GM19240 (cell line): ENCODE measurements at regions not wholly inside any gene's neighbourhood (a gene's known extent, or its start where the extent isn't known, plus 50 kb on each side); places are given as distances from the start of the nearest gene placed in this dataset.

ENCODE experiments used
- DNase-seq: peaks from one replicate; pipeline ENCODE4 v3.0.0; 2011; ENCODE audit warnings: low spot score; ENCODE audit not compliant: insufficient read length

DNA sequence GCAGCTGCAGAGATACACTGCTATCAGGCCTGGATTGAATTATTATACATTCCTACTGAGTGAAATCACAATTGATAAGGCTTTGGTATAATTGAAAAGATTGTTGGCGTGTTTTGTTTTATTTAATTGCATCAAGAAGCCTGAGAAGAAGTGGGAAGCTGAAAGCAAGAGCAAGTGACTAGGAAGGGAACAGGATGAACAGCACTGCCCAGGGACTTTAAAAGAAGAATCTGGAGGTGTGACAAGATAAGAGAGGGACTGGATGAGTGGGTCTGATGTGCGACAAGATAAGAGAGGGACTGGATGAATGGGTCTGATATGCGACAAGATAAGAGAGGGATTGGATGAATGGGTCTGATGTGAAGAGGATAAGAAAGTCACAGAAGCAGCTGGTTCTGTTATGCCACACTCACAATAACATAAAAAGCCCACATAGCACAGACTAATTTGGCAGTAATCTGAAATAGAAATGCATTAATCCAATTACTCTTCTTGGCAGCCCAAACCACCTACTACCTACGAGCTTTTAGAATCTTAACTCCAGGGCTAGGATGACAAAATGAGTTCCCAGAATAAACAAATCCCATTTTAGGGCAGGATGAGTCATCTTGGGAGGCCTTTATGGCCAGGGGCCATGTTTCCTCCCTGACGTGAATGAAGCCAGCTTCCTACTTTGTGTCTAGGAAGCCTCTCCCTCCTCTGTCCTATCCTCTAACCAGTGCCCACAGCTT, 129.7 kb downstream of the DUSP10 start:
- DNase-seq = no peak

DNA sequence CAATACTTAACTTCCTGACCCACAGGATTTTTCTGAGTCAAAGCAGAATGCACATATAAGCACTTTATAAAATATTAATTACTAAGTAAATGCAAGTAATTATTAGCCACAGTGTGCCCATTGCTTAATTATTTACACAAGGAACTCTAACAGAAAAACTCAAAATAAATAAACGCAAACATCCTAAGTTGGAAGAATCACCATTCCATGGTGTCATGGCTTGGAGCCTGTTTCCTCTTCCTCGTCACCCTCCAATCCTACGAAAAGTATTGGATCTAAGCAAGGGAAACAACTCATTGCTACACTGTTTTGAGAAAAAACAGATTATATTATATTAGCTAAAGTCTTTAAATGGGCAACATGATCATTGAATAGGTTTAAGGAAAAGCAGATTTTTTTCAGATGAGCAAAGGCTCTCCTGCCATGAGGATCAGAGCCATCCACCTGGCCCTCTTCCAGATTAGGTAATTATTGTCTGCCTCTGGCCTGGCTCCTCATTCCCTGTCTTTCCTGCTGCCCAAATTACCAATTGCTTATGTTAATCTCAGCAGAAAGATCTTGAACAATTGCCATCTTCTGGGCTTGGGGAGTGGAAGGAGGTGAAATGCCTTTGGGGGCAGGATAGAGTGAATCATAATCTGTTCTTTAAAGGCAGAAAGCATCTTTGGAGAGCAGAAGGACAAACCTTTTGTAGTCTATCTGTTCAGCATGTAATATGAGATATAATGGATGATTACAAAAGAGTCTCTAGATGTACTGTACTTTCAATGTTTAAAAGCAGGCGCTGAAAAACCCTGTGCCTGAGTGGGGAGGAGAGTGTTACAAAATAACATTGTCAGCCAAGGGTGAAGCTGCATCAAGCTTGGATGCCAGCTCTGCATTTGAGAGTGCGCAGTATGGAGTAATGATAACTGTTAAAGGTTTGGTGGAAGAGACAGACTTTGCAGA, 121.2 kb downstream of the DUSP10 start:
- no peak for DNase-seq

DNA sequence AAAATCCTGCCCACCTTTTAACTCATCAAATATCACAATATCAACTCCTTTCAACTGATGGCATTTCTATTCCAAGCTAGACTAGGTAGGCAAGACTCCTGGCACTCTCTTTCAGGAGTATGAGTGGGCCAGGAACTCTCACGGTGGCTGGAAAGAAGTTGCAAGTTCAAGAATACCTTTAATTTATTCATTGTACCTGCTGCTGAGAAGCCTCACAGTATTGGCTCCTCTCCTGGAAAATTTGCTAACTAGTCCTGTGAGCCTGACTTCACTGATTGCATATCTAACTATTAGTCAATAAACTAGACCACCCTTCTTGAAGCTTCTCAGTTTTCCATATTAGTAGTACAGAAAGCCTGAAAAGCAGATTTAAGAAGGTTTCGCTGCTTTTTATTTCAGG, 120.2 kb downstream of the DUSP10 start:
- DNase-seq = no peak

DNA sequence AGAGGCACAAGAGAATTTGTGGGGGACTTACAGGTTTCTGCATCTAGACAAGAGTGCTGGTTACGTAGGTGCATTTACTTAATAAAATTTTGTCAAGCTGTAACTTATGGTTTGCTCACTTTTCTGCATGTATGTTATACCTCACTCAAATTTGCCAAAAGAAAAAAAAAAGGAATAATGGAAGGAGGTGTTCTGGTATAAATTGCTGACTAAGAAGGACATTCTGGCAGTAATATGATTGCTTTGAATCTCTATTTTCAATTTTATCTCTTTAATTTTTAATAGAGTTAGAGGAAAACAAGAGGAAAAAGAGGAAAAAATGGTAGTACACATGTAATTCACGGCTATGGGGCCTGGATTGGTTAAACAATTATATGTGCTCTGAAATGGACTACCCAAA, 119.5 kb downstream of the DUSP10 start:
- DNase-seq = no peak

DNA sequence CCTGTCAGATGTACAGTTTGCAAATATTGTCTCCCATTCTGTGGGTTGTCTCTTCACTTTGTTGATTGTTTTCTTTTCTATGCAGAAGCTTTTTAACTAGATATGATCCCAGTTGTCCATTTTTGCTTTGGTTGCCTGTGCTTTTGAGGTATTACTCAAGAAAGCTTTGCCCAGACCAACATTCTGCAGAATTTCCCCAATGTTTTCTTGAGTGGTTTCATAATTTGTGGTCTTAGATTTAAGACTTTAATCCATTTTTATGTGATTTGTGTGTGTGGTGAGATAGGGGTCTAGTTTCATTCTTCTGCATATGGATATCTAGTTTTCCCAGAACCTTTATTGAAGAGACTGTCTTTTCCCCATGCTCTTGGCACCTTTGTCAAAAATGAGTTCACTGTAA, 116.9 kb downstream of the DUSP10 start:
- DNase-seq = no peak

DNA sequence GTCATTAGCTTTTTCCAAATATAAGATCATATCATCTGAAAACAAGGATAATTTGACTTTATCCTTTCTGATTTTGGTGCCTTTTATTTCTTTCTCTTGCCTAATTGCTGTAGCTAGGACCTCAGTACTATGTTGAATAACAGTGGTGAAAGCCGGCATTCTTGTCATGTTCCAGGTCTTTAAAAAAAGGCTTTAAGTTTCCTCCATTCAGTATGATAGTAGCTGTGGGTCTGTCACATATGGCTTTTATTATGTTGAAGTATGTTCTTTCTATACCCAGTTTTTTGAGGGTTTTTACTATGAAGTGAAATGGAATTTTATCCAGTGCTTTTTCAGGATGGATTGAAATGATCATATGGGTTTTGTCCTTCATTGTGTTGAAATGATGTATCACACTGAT, 115.8 kb downstream of the DUSP10 start:
- no peak for DNase-seq

DNA sequence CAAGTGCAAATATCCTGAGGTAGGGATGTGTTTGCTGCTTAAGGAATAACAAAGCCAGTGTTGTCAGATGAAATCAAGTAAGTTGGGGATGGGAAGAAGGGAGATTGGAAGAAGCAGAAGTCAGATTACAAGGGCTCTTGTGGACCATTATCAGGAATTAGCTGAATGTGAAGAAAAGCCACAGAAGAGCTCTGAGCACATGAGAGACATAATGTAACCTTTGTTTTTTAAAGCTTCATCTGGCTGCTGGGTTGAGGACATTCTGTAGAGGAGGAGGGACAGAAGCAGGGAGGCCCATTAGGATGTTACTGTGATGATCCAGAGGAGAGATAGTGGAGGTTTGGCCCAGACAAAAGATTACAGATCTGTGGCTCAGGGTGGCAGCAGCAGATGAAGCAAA, 111.7 kb downstream of the DUSP10 start:
- DNase-seq = no peak

DNA sequence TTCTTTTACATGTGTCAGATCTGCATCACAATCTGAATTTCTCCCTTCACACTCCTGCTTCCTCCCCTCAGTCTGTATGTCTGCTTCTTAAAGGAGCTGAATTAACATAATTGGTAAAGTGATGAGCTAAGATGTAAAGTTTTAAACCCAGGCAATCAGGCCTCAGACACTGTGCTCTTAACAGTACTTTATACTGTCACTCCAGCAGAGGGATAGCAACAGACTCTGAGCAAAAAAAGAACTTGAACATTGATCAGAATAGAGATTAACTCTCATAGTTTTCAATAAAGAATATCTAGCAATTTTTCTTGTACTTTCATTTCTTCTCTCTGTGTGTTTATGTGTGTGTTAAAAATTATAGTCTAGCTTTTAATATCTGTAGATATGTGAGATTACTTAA, 110.3 kb downstream of the DUSP10 start:
- no peak for DNase-seq

DNA sequence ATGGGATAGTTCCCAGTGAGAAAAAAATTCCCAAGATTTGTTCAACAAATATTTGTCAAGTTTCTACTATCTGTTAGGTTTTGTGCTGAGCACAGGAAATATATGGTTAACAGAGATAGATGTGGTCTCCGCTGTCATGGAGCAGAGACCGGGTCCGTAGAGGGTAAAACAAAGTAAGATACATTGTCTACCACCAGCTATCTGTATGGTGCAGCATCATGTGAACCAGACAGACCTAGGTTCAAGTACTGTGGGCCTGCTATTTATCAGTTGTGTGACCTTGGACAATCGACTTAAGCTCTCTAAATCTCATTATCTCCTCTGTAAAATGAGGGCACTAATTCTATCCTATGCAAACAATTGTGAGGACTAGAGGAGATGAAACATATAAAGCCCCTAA, 109.8 kb downstream of the DUSP10 start:
- DNase-seq = no peak

DNA sequence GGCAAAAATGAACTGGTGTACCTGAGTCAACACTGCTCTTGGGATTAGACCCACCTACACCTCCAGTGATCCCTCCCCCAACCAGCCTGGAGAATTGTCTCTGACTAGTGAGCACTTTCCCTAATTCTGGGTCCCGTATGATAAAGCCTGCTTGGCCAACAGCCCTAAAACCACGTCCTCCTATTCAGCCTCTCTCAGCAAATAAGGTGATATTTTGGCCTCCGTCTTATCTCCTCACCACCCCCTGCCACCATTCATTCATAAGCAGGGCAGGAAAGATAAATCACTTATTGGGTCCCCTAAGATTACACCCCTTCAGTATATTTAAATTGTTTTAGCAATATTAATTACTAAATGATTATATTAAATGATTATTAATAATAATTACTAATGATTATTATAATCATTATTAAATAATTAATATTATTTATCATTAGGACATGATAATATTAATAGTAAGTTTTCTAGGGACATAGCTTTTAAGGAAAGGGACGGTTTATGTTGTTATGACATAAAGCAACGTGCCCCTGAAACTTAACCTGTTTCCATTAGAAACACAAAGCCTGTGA, 108.0 kb downstream of the DUSP10 start:
- no peak for DNase-seq

DNA sequence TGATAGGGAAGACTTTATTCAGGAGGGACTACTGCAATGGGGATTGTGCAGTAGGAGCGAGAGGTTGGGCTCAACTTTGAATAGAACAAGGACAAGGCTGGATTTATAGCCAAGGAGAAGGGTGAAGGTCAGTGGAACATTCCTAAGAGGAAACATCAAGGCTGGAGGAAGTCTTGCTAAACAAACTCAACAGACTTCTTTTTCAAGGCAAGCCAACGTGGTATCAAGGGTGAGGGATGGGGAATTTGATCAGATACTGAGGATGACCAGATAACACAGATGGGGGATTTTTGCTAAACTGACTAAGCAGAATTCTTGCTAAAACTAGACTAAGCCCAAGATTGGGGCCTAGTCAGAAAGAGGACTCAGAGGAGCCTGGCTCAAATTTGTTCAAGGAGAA, 107.3 kb downstream of the DUSP10 start:
- DNase-seq = no peak

DNA sequence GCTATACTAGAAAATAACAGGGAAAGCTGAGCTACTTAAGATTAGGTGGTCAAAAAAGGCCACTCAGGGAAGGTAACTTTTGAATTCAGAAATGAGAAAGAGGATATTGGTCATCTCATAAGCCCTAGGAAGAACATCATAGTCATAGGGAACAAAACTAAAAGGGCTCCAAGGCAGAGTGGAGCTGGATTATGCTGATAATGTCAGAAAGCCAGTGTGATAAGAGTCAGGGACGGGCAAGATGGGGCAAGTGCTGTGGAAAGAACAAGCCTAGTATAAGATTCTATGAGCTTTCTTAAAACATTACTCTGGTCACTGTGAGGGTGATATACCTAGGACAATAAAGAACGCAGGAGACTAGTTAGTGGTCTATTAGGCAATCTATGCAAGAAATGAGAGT, 106.6 kb downstream of the DUSP10 start:
- DNase-seq = no peak

DNA sequence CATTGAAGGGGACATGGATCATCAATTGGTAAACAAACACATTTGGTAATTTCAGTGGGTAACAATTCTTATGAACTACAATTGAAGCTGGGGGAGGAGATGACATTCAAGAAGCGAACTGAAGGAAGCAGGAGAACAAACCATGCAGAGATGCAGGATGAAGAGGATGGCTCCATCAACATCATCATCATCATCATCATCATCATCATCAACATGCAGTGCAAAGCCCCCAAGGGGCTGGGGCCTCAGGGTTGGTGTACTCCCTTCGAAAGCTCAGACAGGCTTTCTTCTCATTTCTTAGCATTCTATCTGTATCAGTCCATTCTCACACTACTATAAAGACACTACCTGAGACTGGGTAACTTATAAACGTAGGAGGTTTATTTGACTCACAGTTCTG, 105.8 kb downstream of the DUSP10 start:
- no peak for DNase-seq

DNA sequence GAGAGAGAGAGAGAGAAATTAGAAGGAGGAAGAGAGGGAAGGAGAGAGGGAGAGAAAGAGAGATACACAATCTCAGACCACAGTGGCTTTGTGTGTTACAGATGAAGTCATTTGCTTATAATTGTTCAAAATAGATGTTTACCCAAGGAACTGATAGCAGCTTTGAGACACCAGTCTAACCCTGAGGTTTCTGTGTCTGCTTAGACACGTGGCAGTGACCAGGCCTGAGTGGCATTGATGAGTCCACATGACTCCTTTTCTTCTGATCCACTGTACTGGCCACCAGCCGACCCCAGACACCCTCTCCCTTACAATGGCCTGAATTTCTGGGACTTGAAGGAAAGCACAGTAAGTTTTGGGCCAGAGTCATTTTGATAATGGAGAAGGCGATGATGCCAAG, 104.9 kb downstream of the DUSP10 start:
- DNase-seq = no peak

DNA sequence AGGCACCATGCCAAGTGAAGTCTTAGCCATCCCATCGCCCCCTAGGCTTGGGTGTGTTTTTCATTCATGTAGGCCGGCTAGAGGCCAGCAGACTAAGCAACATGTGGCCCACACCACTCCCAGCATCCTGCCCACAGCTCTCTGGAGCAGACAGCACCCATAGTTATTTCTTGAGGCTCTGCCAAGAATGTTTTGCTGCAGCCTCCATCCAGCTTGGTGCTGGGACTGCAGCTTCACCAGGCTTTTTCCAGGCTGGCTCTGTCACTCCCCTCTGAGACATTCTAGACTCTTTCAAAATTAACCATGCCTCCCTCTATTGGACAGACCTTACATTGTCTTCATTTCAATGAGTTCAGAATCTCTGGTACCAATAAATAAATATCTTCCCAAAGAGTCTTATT, 104.2 kb downstream of the DUSP10 start:
- no peak for DNase-seq

DNA sequence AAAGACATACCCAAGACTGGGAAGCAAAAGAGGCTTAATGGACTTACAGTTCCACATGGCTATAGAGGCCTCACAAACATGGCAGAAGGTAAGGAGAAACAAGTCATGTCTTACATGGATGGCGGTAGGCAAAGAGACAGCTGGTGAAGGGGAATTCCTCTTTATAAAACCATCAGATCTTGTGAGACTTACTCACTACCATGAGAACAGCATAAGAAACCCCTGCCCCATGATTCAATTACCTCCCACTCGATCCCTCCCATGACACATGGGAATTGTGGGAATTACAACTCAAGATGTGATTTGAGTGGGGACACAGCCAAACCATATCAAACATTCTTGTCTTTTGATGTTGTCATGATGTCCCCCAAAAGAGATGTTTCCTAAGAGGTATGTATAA, 103.3 kb downstream of the DUSP10 start:
- DNase-seq = no peak

DNA sequence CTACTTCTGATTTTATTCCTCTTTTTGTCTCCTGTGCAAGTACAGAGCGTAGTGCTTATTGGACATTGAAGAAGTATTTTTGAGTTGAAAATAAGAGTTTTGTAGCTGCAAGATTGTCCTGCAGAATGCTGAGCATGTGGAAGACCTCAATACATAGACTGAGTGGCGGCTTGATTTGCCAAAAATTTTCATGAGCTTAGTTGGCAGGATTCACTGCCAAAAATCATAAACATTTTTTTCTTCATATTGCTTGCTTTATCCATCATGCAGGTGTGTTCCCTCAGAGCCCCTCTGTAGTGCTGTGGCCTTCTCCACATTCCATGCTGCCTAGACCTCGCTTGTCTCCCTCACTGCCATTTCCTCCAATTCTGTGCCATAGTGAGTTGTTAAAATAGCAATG, 100.1 kb downstream of the DUSP10 start:
- no peak for DNase-seq

DNA sequence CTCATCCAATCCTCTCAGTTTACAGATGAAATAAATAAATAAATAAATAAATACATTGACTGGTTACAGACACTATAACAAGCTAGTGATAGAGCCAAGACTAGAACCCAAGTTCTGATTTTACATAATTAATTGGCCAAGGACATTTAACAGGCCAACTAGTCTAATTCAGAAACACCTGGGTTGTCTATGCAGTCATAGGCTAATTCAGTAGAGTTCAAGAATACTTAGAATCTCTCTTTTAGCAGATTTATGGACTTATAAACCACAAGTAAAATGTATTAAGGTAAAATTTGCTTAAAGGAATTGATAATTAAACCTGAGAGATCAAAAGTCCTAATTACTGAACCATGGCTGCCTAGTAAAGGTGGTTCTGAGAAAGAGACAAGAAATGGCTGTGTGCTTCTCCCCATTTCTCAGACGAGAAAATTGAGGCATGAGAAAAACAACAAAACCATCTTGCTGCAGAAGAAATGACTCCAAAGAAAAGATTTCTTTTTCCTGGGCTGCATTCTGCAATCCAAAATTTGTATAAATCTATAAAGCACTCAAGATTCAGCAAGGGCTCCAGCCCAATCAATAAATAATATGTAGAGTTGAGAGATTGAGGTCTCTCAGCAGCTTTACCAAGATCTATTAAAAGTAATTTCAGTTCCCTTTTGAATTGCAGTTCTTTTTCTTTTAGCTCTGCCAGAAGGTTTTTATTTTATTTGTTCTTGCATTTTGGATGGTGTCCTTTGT, 98.3 kb downstream of the DUSP10 start:
- no peak for DNase-seq

DNA sequence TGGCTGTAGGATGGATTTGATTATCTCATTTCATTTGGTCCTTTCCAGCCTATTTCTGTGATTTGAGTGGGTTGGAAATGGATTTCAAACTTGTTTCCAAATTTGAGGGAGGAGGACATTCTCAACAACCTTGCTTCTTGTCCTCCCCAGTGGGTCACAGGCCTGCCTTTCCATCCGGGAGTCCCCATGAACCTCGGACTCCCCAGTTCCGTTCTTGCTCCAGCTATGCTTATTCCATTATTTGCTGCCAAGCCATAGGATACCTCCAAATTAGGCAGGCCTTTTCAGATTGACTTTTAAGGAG, 97.8 kb downstream of the DUSP10 start:
- no peak for DNase-seq

DNA sequence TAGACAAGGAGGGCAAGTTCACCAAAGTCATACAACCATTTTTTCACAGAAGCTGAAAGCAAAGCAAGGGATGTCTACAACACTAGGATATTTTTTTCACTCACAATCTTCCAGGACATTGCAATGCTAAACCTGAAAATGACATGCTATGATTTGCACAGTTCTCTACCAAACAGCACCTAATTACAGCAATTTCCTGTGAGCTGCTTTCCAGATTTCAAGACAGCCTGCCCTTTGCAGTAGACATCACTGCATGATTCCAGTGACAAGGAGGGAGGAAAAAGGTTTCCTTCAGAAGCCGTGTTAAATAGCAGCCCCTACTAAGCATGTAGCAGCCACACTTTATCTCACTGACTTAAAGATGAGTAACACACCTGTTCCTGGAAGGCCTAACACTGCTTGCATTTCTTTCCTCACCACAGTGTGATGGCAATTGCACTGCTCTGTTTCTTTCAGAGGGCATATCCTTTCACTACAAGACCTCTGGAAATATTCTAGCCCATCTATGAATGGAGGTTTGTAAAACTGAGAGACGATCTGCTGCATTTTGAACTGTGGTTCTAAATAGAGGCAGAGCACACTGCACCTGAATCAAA, 97.1 kb downstream of the DUSP10 start:
- no peak for DNase-seq

DNA sequence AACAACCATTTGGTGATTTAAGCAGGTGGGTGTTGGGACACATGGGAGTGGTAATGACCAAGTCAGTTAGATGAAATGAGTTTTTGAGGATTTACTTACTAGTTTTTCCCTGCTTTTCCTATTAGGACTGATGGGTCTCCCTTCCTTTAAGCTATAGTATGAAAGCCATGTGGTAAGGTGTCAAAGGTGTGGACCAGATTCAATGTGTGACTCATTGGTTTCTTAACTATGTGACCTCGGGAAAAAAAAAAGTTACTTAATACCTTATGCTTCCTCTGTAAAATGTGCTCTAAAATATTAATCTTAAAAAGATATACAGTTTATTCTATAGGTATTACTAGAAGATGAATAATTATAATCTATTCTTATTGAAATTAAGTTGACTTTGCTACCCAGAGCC, 93.7 kb downstream of the DUSP10 start:
- DNase-seq = no peak
